ENCODE measurements at regions not wholly inside any gene's neighbourhood (a gene's known extent, or its start where the extent isn't known, plus 50 kb on each side); places are given as distances from the start of the nearest gene placed in this dataset.

DNA sequence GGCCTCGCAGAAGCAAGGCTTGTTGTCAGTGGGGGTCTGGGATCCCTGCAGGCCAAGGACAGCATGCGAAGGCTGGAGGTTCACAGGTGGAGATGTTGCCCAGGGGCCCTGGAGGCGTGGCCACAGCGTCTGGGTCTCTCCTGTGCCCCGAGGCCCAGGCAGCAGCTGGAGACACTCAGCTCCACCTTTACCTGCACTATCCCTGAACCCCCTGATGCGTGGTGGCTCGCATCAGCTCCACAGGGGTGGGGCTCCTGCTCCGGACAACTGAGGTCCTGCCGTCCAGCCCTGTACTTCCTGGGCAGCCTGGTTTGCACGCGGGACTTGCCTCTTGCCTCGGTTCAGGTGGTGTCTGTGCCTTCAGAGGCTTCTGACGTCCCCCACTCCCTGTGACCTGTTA lies 54.6 kb upstream of the ZNF32 start:
- no peaks in the 10 kb centered on the region for H3K27me3 ChIP-seq (ENCODE audit: control insufficient read depth in 2 of 2, insufficient read depth in 2 of 2, low read length in 2 of 2)
- H3K4me3 ChIP-seq (ENCODE audit: low read length in 2 of 2): no peak overlapping the region
- no peaks in the 10 kb centered on the region for H3K4me1 ChIP-seq (ENCODE audit: control insufficient read depth in 2 of 2, insufficient read depth in 2 of 2, low read length in 2 of 2)
- no peaks in the 10 kb centered on the region for H3K9me3 ChIP-seq (ENCODE audit: control insufficient read depth in 2 of 2, low read length in 2 of 2)
- no peaks in the 10 kb centered on the region for H3K36me3 ChIP-seq (ENCODE audit: control insufficient read depth in 2 of 2, insufficient read depth in 2 of 2, low read length in 2 of 2)
- no peak overlapping the region for H3K27ac ChIP-seq (ENCODE audit: low read depth in 2 of 2, low read length in 2 of 2)
- H3K9ac ChIP-seq (ENCODE audit: low read depth in 1 of 2, low read length in 2 of 2): no peak overlapping the region

DNA sequence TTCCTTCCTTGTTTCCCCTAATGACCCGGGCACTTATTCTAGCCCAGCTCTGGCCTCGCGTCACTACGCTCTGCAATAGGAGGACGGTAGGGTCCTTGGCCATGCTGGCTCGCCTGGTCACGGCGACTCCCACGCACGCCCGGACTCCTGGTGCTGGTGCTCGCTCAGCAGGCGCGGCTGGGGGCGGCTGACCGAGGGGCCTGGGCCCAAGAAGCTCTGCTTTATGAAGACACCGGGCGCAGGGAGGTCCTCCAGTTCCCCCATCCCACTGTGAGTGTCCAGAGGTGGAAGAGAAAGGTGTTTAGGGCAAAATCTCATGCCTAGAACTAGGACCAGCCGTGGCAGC lies 54.2 kb upstream of the ZNF32 start:
- H3K27ac ChIP-seq (ENCODE audit: low read depth in 2 of 2, low read length in 2 of 2): no peak overlapping the region
- no peaks in the 10 kb centered on the region for H3K27me3 ChIP-seq (ENCODE audit: control insufficient read depth in 2 of 2, insufficient read depth in 2 of 2, low read length in 2 of 2)
- no peak overlapping the region for H3K4me3 ChIP-seq (ENCODE audit: low read length in 2 of 2)
- no peaks in the 10 kb centered on the region for H3K4me1 ChIP-seq (ENCODE audit: control insufficient read depth in 2 of 2, insufficient read depth in 2 of 2, low read length in 2 of 2)
- H3K9me3 ChIP-seq (ENCODE audit: control insufficient read depth in 2 of 2, low read length in 2 of 2): no peaks in the 10 kb centered on the region
- no peak overlapping the region for H3K9ac ChIP-seq (ENCODE audit: low read depth in 1 of 2, low read length in 2 of 2)
- no peaks in the 10 kb centered on the region for H3K36me3 ChIP-seq (ENCODE audit: control insufficient read depth in 2 of 2, insufficient read depth in 2 of 2, low read length in 2 of 2)

DNA sequence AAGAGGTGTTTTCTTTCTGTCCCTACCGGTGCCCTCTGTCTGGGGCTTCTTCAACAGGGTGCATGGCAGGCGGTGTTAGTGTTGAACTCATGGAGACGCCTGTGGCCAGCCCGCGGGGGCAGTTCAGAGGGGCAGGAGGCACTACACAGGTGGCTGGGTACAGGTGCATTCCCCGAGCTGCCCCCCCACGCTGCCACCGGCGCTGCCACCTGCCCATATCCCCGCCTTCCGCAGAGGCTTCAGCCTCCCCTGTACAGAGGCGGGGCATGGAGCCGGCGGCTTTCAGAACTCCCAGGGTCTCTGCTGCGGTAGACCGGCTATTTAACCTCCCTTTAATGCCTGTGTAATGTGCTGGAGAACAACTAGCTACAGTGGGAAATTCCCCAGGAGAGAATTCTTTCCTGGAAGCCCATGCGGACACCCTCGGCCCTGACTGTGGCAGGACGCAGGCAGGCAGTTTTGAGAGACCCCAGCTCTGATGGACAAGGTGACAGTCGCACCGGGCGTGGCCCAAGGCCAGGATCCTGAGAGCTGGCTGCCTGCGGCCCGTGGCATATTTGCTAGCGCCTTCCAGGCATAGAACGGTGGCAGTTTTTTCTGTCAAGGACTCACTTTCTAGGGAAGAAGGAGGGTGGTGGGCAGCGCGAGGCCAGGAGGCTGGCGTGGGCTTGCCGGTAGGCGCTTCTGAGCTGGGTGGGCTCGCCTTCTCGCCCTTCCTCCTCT lies 53.7 kb upstream of the ZNF32 start:
- Histone ChIP-seq H3K4me1 (ENCODE audit: control insufficient read depth in 2 of 2, insufficient read depth in 2 of 2, low read length in 2 of 2) (no peaks in the 10 kb centered on the region), H3K4me3 (ENCODE audit: low read length in 2 of 2) (no peak overlapping the region)

DNA sequence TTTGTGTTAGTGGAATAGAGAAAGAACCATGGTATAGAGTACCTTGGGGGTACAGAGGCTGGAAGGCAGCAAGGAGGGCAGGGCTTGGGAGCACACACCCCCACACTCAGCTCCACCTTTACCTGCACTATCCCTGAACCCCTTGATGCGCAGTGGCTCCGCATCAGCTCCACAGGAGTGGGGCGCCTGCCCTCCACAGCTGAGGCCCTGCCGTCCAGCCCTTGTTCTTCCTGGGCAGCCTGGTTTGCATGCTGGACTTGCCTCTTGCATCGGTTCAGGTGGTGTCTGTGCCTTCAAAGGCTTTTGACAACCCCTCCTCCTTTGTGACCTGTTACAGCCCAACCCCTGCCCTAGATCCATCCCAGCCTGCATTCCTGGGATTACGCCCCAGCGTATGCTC lies 52.6 kb upstream of the ZNF32 start:
- no peaks in the 10 kb centered on the region for H3K4me1 ChIP-seq (ENCODE audit: control insufficient read depth in 2 of 2, insufficient read depth in 2 of 2, low read length in 2 of 2)
- H3K36me3 ChIP-seq (ENCODE audit: control insufficient read depth in 2 of 2, insufficient read depth in 2 of 2, low read length in 2 of 2): no peaks in the 10 kb centered on the region
- no peaks in the 10 kb centered on the region for H3K9me3 ChIP-seq (ENCODE audit: control insufficient read depth in 2 of 2, low read length in 2 of 2)
- no peak overlapping the region for H3K9ac ChIP-seq (ENCODE audit: low read depth in 1 of 2, low read length in 2 of 2)
- no peak overlapping the region for H3K4me3 ChIP-seq (ENCODE audit: low read length in 2 of 2)
- no peaks in the 10 kb centered on the region for H3K27me3 ChIP-seq (ENCODE audit: control insufficient read depth in 2 of 2, insufficient read depth in 2 of 2, low read length in 2 of 2)
- no peak overlapping the region for H3K27ac ChIP-seq (ENCODE audit: low read depth in 2 of 2, low read length in 2 of 2)

More for the DNA sequence above, 53.7 kb upstream of the ZNF32 start:
- H3K27ac ChIP-seq (ENCODE audit: low read depth in 2 of 2, low read length in 2 of 2): no peak overlapping the region
- no peaks in the 10 kb centered on the region for H3K27me3 ChIP-seq (ENCODE audit: control insufficient read depth in 2 of 2, insufficient read depth in 2 of 2, low read length in 2 of 2)
- no peak overlapping the region for H3K9ac ChIP-seq (ENCODE audit: low read depth in 1 of 2, low read length in 2 of 2)
- no peaks in the 10 kb centered on the region for H3K36me3 ChIP-seq (ENCODE audit: control insufficient read depth in 2 of 2, insufficient read depth in 2 of 2, low read length in 2 of 2)
- H3K9me3 ChIP-seq (ENCODE audit: control insufficient read depth in 2 of 2, low read length in 2 of 2): no peaks in the 10 kb centered on the region

DNA sequence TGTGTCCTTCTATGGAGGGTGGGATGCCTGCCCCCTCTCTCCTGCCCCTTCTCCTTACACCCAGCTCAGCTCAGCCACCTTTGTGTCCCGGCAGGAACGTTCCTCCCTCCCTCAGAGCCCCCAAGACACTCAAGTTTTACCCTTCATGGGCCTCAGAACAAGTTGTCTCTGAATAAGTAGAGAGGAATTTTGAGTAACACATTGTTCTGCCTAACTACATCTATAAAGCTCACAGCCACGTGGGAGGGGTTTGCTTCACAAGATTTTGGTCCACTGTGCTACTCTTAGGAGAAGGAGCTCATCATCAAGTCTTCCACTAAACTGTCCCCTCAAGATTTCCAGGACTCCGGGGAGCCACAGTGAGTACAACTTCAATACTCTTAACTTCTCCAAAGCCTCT lies 51.6 kb upstream of the ZNF32 start:
- H3K4me1 ChIP-seq (ENCODE audit: control insufficient read depth in 2 of 2, insufficient read depth in 2 of 2, low read length in 2 of 2): no peaks in the 10 kb centered on the region
- H3K9me3 ChIP-seq (ENCODE audit: control insufficient read depth in 2 of 2, low read length in 2 of 2): no peaks in the 10 kb centered on the region
- no peak overlapping the region for H3K27ac ChIP-seq (ENCODE audit: low read depth in 2 of 2, low read length in 2 of 2)
- no peaks in the 10 kb centered on the region for H3K36me3 ChIP-seq (ENCODE audit: control insufficient read depth in 2 of 2, insufficient read depth in 2 of 2, low read length in 2 of 2)
- H3K4me3 ChIP-seq (ENCODE audit: low read length in 2 of 2): no peak overlapping the region
- H3K27me3 ChIP-seq (ENCODE audit: control insufficient read depth in 2 of 2, insufficient read depth in 2 of 2, low read length in 2 of 2): no peaks in the 10 kb centered on the region
- no peak overlapping the region for H3K9ac ChIP-seq (ENCODE audit: low read depth in 1 of 2, low read length in 2 of 2)

DNA sequence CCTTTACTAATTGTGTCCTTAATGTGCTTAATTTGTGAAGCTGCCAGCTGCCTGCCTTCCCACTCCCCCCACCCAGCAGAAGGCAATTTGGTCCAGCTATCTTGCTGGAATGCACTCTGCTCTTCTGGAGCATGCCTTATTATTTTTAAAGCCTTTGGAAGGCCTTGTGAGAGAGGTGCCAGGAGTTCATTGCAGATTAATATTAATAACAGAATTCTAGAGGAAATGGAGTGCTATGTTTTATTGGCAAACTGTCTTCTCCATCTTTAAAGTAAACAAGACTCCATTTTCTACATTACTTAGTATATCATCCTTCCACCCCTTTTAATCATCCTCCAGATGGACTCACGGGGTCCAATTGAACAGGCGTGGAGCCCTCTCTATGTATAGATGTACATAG lies 50.8 kb upstream of the ZNF32 start:
- H3K4me1 ChIP-seq (ENCODE audit: control insufficient read depth in 2 of 2, insufficient read depth in 2 of 2, low read length in 2 of 2): no peaks in the 10 kb centered on the region
- H3K27me3 ChIP-seq (ENCODE audit: control insufficient read depth in 2 of 2, insufficient read depth in 2 of 2, low read length in 2 of 2): no peaks in the 10 kb centered on the region
- no peaks in the 10 kb centered on the region for H3K36me3 ChIP-seq (ENCODE audit: control insufficient read depth in 2 of 2, insufficient read depth in 2 of 2, low read length in 2 of 2)
- no peak overlapping the region for H3K9ac ChIP-seq (ENCODE audit: low read depth in 1 of 2, low read length in 2 of 2)
- no peak overlapping the region for H3K4me3 ChIP-seq (ENCODE audit: low read length in 2 of 2)
- H3K27ac ChIP-seq (ENCODE audit: low read depth in 2 of 2, low read length in 2 of 2): no peak overlapping the region
- no peaks in the 10 kb centered on the region for H3K9me3 ChIP-seq (ENCODE audit: control insufficient read depth in 2 of 2, low read length in 2 of 2)

Data from mucosa of rectum (tissue), 2 donors.